Neural progenitor cell (in vitro differentiated cells): ENCODE measurements at regions not wholly inside any gene's neighbourhood (a gene's known extent, or its start where the extent isn't known, plus 50 kb on each side); places are given as distances from the start of the nearest gene placed in this dataset.

Source experiments
- DNase-seq: peaks from one replicate; pipeline ENCODE4 v3.0.0-alpha.2; 2016; ENCODE audit warnings: low spot score
- H2AFZ ChIP-seq: fragments of 200-600 bp; sonication (generic); replicated peaks from 2 replicates; pipeline ENCODE4 v1.6.1; 2016; ENCODE audit warnings: antibody characterized with exemption
- H3F3A ChIP-seq: fragments of 200-600 bp; sonication (generic); 2 replicates; pipeline ENCODE4 v1.6.1; 2016; ENCODE audit warnings: antibody characterized with exemption, low read depth
- H3K27ac ChIP-seq: fragments of 200-600 bp; sonication (generic); 2 replicates; pipeline ENCODE4 v1.5.1; 2016; ENCODE audit warnings: mild to moderate bottlenecking
- H3K27me3 ChIP-seq: fragments of 200-600 bp; sonication (generic); 2 replicates; pipeline ENCODE4 v1.6.1; 2016; ENCODE audit warnings: mild to moderate bottlenecking, moderate library complexity
- H3K36me3 ChIP-seq: fragments of 200-600 bp; sonication (generic); 2 replicates; pipeline ENCODE4 v1.5.1; 2016
- H3K4me1 ChIP-seq: fragments of 200-600 bp; sonication (generic); 2 replicates; pipeline ENCODE4 v1.6.1; 2016; ENCODE audit warnings: mixed run types
- H3K4me2 ChIP-seq: fragments of 200-600 bp; sonication (generic); 2 replicates; pipeline ENCODE4 v1.6.1; 2016
- H3K4me3 ChIP-seq: fragments of 200-600 bp; sonication (generic); 2 replicates; pipeline ENCODE4 v1.5.1; 2016
- H3K79me2 ChIP-seq: fragments of 200-600 bp; sonication (generic); 2 replicates; pipeline ENCODE4 v1.6.1; 2016; ENCODE audit warnings: low read depth
- H3K9ac ChIP-seq: fragments of 200-600 bp; sonication (generic); 2 replicates; pipeline ENCODE4 v1.6.1; 2016
- H3K9me3 ChIP-seq: fragments of 200-600 bp; sonication (generic); 2 replicates; pipeline ENCODE4 v1.5.1; 2016; ENCODE audit warnings: low read depth
- H4K20me1 ChIP-seq: fragments of 200-600 bp; sonication (generic); 2 replicates; pipeline ENCODE4 v1.6.1; 2016; ENCODE audit warnings: low read depth
- H3K27ac Mint-ChIP-seq: 3 replicates; pipeline ENCODE4 v1.8.0; 2021; ENCODE audit warnings: mixed read lengths
- H3K27me3 Mint-ChIP-seq: 2 replicates; pipeline ENCODE4 v1.8.0; 2022; ENCODE audit warnings: low read depth, mild to moderate bottlenecking, inconsistent platforms, moderate library complexity, mixed read lengths; ENCODE audit not compliant: insufficient read depth
- H3K36me3 Mint-ChIP-seq: 3 replicates; pipeline ENCODE4 v1.8.0; 2021; ENCODE audit warnings: mixed read lengths
- H3K4me1 Mint-ChIP-seq: 3 replicates; pipeline ENCODE4 v1.8.0; 2021; ENCODE audit warnings: mixed read lengths
- H3K4me3 Mint-ChIP-seq: 3 replicates; pipeline ENCODE4 v1.8.0; 2021; ENCODE audit warnings: mild to moderate bottlenecking, moderate library complexity, mixed read lengths
- H3K9me3 Mint-ChIP-seq: 3 replicates; pipeline ENCODE4 v1.8.0; 2020; ENCODE audit warnings: mixed read lengths
- CTCF ChIP-seq: fragments of 200-600 bp; sonication (generic); IDR thresholded peaks from 2 replicates; pipeline ENCODE4 v1.5.1; 2017; ENCODE audit warnings: antibody characterized with exemption, mild to moderate bottlenecking
- EZH2 ChIP-seq: fragments of 200-600 bp; sonication (generic); IDR thresholded peaks from 2 replicates; pipeline ENCODE4 v1.6.1; 2017; ENCODE audit warnings: antibody characterized with exemption, mild to moderate bottlenecking, moderate library complexity
- EZH2phosphoT487 ChIP-seq: fragments of 200-600 bp; sonication (generic); IDR thresholded peaks from 2 replicates; pipeline ENCODE4 v1.6.1; 2017; ENCODE audit warnings: antibody characterized with exemption

- no peak overlapping the region for H3K4me3 ChIP-seq
Measured at GRCh38 chr4:171524903-171525302, 288.3 kb upstream of the GALNTL6 start.

GRCh38 chr4:171521726-171522125, 291.5 kb upstream of the GALNTL6 start:
- Histone ChIP-seq H3K27ac (no peak overlapping the region), H3K9me3 (no peaks in the 10 kb centered on the region), H3K79me2 (no peaks in the 10 kb centered on the region), H3K27me3 (no peaks in the 10 kb centered on the region), H3K36me3 (no peaks in the 10 kb centered on the region), H2AFZ (no peak overlapping the region), H3F3A (no peaks in the 10 kb centered on the region), H3K4me1 (no peaks in the 10 kb centered on the region), H4K20me1 (no peaks in the 10 kb centered on the region), H3K4me2 (no peak overlapping the region), H3K4me3 (no peak overlapping the region), H3K9ac (no peak overlapping the region)
- no peaks in the 10 kb centered on the region for H3K27me3 Mint-ChIP-seq
- DNase-seq, result no peak
- H3K9me3 Mint-ChIP-seq, result no peaks in the 10 kb centered on the region
- no peaks in the 10 kb centered on the region for H3K36me3 Mint-ChIP-seq
- peaks cover 7% of the 10 kb centered on the region for H3K4me1 Mint-ChIP-seq
- no peak overlapping the region for H3K27ac Mint-ChIP-seq
- H3K4me3 Mint-ChIP-seq, result no peak overlapping the region
- TF ChIP-seq CTCF, result no peak
- TF ChIP-seq EZH2phosphoT487, result no peak
- TF ChIP-seq EZH2, result no peak

More at GRCh38 chr4:171524903-171525302, 288.3 kb upstream of the GALNTL6 start:
- H3K27ac ChIP-seq, result no peak overlapping the region
- H3K9ac ChIP-seq, result no peak overlapping the region
- H3K4me1 ChIP-seq, result no peaks in the 10 kb centered on the region
- no peaks in the 10 kb centered on the region for H3K27me3 ChIP-seq
- TF ChIP-seq EZH2phosphoT487 (no peak), EZH2 (no peak), CTCF (no peak)
- DNase-seq, result no peak
- no peaks in the 10 kb centered on the region for H4K20me1 ChIP-seq
- H2AFZ ChIP-seq, result no peak overlapping the region
- Mint-ChIP-seq H3K27ac (no peak overlapping the region), H3K36me3 (no peaks in the 10 kb centered on the region), H3K9me3 (no peaks in the 10 kb centered on the region), H3K27me3 (no peaks in the 10 kb centered on the region), H3K4me3 (no peak overlapping the region), H3K4me1 (peaks cover 7% of the 10 kb centered on the region)
- H3K79me2 ChIP-seq, result no peaks in the 10 kb centered on the region
- H3K9me3 ChIP-seq, result no peaks in the 10 kb centered on the region
- H3F3A ChIP-seq, result no peaks in the 10 kb centered on the region
- no peak overlapping the region for H3K4me2 ChIP-seq
- no peaks in the 10 kb centered on the region for H3K36me3 ChIP-seq

DNA sequence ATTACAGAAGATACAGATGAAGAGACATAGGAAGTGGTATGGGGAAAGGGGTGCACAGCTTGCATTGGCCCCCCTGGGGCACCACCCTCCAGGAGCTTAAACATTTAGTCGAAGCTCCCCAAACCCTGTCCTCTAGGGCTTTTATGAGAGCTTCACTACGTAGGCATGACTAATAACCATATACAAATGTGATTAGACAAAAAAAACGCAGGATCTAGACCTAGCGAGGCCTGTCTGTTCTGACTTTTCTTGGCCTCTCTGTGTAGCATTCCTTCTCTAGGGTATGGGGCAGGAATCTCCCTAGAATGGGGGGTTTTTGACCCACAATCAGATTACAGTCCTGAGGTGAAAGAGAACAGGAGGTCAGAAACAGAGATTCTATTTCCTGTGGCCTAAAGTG, 293.7 kb upstream of the GALNTL6 start:
- no peaks in the 10 kb centered on the region for H3K9me3 Mint-ChIP-seq
- no peak overlapping the region for H3K9ac ChIP-seq
- no peaks in the 10 kb centered on the region for H3K27me3 Mint-ChIP-seq
- H3K36me3 Mint-ChIP-seq, result no peaks in the 10 kb centered on the region
- no peaks in the 10 kb centered on the region for H3K4me1 ChIP-seq
- no peak overlapping the region for H2AFZ ChIP-seq
- H3K27ac ChIP-seq, result no peak overlapping the region
- no peaks in the 10 kb centered on the region for H4K20me1 ChIP-seq
- no peaks in the 10 kb centered on the region for H3K79me2 ChIP-seq
- no peak for DNase-seq
- no peaks in the 10 kb centered on the region for H3K27me3 ChIP-seq
- no peaks in the 10 kb centered on the region for H3K9me3 ChIP-seq
- H3K4me1 Mint-ChIP-seq, result no peaks in the 10 kb centered on the region
- H3K36me3 ChIP-seq, result no peaks in the 10 kb centered on the region
- TF ChIP-seq CTCF, result no peak
- no peak for TF ChIP-seq EZH2
- no peak for TF ChIP-seq EZH2phosphoT487
- H3K27ac Mint-ChIP-seq, result no peak overlapping the region
- no peak overlapping the region for H3K4me2 ChIP-seq
- no peak overlapping the region for H3K4me3 ChIP-seq
- H3K4me3 Mint-ChIP-seq, result no peak overlapping the region
- H3F3A ChIP-seq, result no peaks in the 10 kb centered on the region
